ENCODE measurements at regions not wholly inside any gene's neighbourhood (a gene's known extent, or its start where the extent isn't known, plus 50 kb on each side); places are given as distances from the start of the nearest gene placed in this dataset.

DNA sequence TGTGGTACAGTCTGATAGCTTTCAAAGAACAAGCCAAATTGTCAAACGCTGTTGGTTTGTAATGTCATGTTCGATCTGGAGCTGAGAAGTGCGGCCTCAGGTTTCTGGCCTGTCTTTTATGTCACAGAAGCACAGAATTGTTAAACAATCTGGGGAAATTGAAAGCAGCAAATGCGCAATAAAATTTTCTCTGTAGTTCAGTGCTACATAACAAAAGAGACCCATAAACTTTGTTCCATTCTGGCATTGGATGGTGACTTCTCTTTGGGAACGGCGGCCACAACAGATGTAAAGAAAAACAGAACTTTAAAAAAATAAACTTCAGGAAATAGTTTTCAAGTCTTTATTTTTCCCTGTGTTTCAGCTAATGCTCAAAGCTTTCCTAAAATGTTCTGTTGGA is 106.9 kb downstream of the PRL start:
- H3K27me3 ChIP-seq (ENCODE audit: control insufficient read depth, insufficient read depth, low read length), result no peaks in the 10 kb centered on the region
- no peaks in the 10 kb centered on the region for H3K36me3 ChIP-seq (ENCODE audit: control insufficient read depth, insufficient read depth, low read length)
- no peak overlapping the region for H3K4me3 ChIP-seq (ENCODE audit: low read depth in 2 of 2, low read length in 2 of 2)
- BruUV-seq (replicated peaks), result no TSS peak
- TF ChIP-seq TCF7L2 (IDR thresholded peaks at IDR 0.05; ENCODE audit: low read depth, low read length), result no peak
- TF ChIP-seq SIN3A (IDR thresholded peaks at IDR 0.05; ENCODE audit: borderline replicate concordance, insufficient read depth, low read depth, low read length), result no peak
- TF ChIP-seq, protein P1, sequence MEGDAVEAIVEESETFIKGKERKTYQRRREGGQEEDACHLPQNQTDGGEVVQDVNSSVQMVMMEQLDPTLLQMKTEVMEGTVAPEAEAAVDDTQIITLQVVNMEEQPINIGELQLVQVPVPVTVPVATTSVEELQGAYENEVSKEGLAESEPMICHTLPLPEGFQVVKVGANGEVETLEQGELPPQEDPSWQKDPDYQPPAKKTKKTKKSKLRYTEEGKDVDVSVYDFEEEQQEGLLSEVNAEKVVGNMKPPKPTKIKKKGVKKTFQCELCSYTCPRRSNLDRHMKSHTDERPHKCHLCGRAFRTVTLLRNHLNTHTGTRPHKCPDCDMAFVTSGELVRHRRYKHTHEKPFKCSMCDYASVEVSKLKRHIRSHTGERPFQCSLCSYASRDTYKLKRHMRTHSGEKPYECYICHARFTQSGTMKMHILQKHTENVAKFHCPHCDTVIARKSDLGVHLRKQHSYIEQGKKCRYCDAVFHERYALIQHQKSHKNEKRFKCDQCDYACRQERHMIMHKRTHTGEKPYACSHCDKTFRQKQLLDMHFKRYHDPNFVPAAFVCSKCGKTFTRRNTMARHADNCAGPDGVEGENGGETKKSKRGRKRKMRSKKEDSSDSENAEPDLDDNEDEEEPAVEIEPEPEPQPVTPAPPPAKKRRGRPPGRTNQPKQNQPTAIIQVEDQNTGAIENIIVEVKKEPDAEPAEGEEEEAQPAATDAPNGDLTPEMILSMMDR (IDR thresholded peaks at IDR 0.05), result no peak
- no peak for TF ChIP-seq POLR2AphosphoS5 (IDR thresholded peaks at IDR 0.05; ENCODE audit: low read depth, low read length)
- TF ChIP-seq, protein P2, sequence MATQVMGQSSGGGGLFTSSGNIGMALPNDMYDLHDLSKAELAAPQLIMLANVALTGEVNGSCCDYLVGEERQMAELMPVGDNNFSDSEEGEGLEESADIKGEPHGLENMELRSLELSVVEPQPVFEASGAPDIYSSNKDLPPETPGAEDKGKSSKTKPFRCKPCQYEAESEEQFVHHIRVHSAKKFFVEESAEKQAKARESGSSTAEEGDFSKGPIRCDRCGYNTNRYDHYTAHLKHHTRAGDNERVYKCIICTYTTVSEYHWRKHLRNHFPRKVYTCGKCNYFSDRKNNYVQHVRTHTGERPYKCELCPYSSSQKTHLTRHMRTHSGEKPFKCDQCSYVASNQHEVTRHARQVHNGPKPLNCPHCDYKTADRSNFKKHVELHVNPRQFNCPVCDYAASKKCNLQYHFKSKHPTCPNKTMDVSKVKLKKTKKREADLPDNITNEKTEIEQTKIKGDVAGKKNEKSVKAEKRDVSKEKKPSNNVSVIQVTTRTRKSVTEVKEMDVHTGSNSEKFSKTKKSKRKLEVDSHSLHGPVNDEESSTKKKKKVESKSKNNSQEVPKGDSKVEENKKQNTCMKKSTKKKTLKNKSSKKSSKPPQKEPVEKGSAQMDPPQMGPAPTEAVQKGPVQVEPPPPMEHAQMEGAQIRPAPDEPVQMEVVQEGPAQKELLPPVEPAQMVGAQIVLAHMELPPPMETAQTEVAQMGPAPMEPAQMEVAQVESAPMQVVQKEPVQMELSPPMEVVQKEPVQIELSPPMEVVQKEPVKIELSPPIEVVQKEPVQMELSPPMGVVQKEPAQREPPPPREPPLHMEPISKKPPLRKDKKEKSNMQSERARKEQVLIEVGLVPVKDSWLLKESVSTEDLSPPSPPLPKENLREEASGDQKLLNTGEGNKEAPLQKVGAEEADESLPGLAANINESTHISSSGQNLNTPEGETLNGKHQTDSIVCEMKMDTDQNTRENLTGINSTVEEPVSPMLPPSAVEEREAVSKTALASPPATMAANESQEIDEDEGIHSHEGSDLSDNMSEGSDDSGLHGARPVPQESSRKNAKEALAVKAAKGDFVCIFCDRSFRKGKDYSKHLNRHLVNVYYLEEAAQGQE (IDR thresholded peaks at IDR 0.05; ENCODE audit: insufficient read depth in 1 of 2, low read depth in 2 of 2, low read length in 1 of 2), result no peak
- no peaks in the 10 kb centered on the region for H3K9me3 ChIP-seq (ENCODE audit: control insufficient read depth, insufficient read depth, low read depth, low read length)
- intact Hi-C loops (cut with micrococcal nuclease; ENCODE audit: unreplicated experiment) (no loop called here), in situ Hi-C loops (cut with HindIII; ENCODE audit: low pct_unique_long_range_greater_than_20kb, low sequenced_read_pairs) (no loop called here)
- POLR2A ChIA-PET, result no interaction called here
- CTCF ChIA-PET, result no interaction called here
- H3K27ac ChIP-seq (ENCODE audit: low read length), result no peak overlapping the region
- DNase-seq (ENCODE audit: low read depth, low spot score) (no peak), ATAC-seq (no peak)
- H3K4me1 ChIP-seq (ENCODE audit: control insufficient read depth, insufficient read depth, low read length), result no peaks in the 10 kb centered on the region

DNA sequence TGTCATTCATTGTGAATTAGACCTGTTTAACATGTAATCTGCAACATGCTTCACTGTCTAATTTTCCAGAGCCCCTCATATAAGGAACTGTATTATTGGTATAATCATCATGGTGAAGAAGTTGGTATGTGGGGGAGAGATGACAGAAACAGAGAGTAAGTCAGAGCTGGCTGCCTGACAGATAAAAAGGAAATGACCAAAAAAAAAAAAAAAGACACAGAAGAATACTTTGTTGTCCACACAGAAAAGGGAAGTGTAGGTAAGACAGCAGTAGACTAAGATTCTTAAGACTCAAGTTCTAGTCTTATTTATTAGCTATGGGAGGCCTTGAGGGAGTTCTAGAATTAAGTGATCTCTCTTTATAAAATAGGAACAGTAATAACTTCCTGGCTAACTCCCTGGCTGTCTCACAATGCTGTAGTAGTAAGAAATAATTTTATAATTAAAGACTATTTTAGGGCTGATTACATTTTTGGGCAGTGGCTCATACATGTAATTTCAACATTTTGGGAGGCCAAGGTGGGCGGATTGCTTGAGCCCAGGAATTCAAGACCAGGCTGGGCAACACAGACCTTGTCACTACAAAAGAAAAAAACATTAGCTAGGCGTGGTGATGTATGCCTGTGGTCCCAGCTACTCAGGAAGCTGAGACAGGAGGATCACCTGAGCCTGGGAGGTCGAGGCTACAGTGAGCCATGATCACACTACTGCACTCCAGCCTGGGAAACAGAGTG is 102.5 kb downstream of the PRL start:
- Histone ChIP-seq H3K27me3 (ENCODE audit: control insufficient read depth, insufficient read depth, low read length) (no peaks in the 10 kb centered on the region), H3K9me3 (ENCODE audit: control insufficient read depth, insufficient read depth, low read depth, low read length) (no peaks in the 10 kb centered on the region), H3K4me1 (ENCODE audit: control insufficient read depth, insufficient read depth, low read length) (no peaks in the 10 kb centered on the region), H3K27ac (ENCODE audit: low read length) (no peak overlapping the region), H3K36me3 (ENCODE audit: control insufficient read depth, insufficient read depth, low read length) (no peaks in the 10 kb centered on the region), H3K4me3 (ENCODE audit: low read depth in 2 of 2, low read length in 2 of 2) (no peak overlapping the region)
- no peak for DNase-seq (ENCODE audit: low read depth, low spot score)
- intact Hi-C loops (cut with micrococcal nuclease; ENCODE audit: unreplicated experiment) (no loop called here), in situ Hi-C loops (cut with HindIII; ENCODE audit: low pct_unique_long_range_greater_than_20kb, low sequenced_read_pairs) (no loop called here)
- BruUV-seq (replicated peaks), result no TSS peak
- CTCF ChIA-PET, result interaction anchor here (0.7 kb wide), 1 partner anchor 335 kb away, joined by 4 read pairs; no protein-coding TSS in a partner anchor
- ATAC-seq, result no peak
- no peak for TF ChIP-seq SIN3A (IDR thresholded peaks at IDR 0.05; ENCODE audit: borderline replicate concordance, insufficient read depth, low read depth, low read length)
- TF ChIP-seq, protein P1 (IDR thresholded peaks at IDR 0.05), result no peak
- POLR2A ChIA-PET, result no interaction called here
